Adrenal gland (tissue), 9 donors: ENCODE measurements at regions not wholly inside any gene's neighbourhood (a gene's known extent, or its start where the extent isn't known, plus 50 kb on each side); places are given as distances from the start of the nearest gene placed in this dataset.
"Not testable (repeated sequence)": the region's sequence is repeated elsewhere in the genome, so short reads cannot be mapped to it uniquely, and the experiment has no call there.

Experiments used
- DNase-seq, 7 donors: peaks; one replicate each; pipeline ENCODE4 v3.0.0-alpha.2; 2019 to 2020
- H3K27ac ChIP-seq, 5 donors: fragments of 200-600 bp; sonication (generic) in 4 of 5; 1 replicate in 3 of 5; 2 replicates in 2 of 5; pipeline versions ENCODE4 v1.5.1 to v1.8.0; 2016 to 2020; ENCODE audit warnings: mild to moderate bottlenecking in 1 of 5
- H3K27me3 ChIP-seq: fragments of 200-600 bp; 2 replicates; pipeline ENCODE4 v1.8.0; 2021
- H3K36me3 ChIP-seq, 2 donors: fragments of 200-600 bp; replicated peaks in 1 of 2; 1 replicate in 1 of 2; 2 replicates in 1 of 2; pipeline versions ENCODE4 v1.5.1 to v1.8.0; 2018 to 2022
- H3K4me1 ChIP-seq, 2 donors: fragments of 200-600 bp; replicated peaks in 1 of 2; 1 replicate in 1 of 2; 2 replicates in 1 of 2; pipeline versions ENCODE4 v1.5.1 to v1.8.0; 2018 to 2021
- H3K4me3 ChIP-seq, 4 donors: fragments of 200-600 bp; sonication (generic) in 3 of 4; one replicate each; pipeline ENCODE4 v1.5.1; 2016 to 2018
- H3K9me3 ChIP-seq, 3 donors: fragments of 200-600 bp; sonication (generic) in 1 of 3; replicated peaks in 1 of 3; 1 replicate in 2 of 3; 2 replicates in 1 of 3; pipeline versions ENCODE4 v1.5.1 to v1.8.0; 2016 to 2021
- CTCF ChIP-seq, 6 experiments: fragments of 450-650 bp in 4 of 6; fragments of 200-600 bp in 2 of 6; sonication (generic) in 1 of 6; IDR thresholded peaks; 1 replicate in 5 of 6; 2 replicates in 1 of 6; pipeline versions ENCODE4 v1.5.1 to v1.8.0; 2016 to 2021; ENCODE audit warnings: antibody characterized with exemption in 6 of 6, mild to moderate bottlenecking in 2 of 6, moderate library complexity in 1 of 6
- POLR2A ChIP-seq, 2 donors: fragments of 450-650 bp; IDR thresholded peaks; one replicate each; pipeline ENCODE4 v1.6.1; 2017; ENCODE audit warnings: antibody characterized with exemption in 2 of 2, mild to moderate bottlenecking in 2 of 2, moderate library complexity in 1 of 2
- WGBS, 4 donors: extraction: QIAGEN DNeasy Blood & Tissue Kit in 2 of 4; methylation state at CpG; one replicate each; pipeline versions ENCODE4 v1.1.5 to v1.1.7; 2013 to 2017; 5-methylcytosine and 5-hydroxymethylcytosine counted together
- intact Hi-C, 2 donors: fragments of 100-400 bp; cut with DNase I; formaldehyde crosslinking; loops; one replicate each; pipeline versions ENCODE4 v1.14.1 to v1.15.0; 2022 to 2023
- donor health status: healthy with polysubstance abuse.
- donor health status: Bipolar disorder and iron deficiency.
- donor health status: DM: yes; HTN: yes; CAD: no.
- donor health status: DM: no; HTN: no; CAD: no.
- donor health status: DM: no; HTN: no; CAD: no.

DNA sequence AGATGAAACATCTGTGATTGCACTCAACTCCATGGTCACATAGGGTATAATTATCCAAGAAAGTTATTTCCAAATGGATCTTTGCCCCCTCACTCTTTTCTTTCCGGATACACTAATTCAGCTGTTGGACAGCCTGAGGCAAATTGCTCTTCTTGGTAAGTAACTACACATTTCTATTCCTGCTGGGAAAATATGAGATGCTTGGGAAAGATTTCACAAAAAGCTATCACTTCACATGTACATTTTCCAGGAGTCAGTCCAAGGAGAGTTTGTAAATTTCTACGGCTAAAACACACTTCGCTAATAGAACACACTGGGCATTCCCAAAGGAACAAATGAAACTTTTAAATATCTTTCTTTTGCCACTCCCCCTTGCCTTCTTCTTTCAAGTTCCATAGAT, 123.0 kb upstream of the GRIA1 start:
- no peaks in the 10 kb centered on the region for H3K9me3 ChIP-seq
- TF ChIP-seq CTCF (IDR thresholded peaks at IDR 0.05) (no peak), POLR2A (IDR thresholded peaks at IDR 0.05) (no peak)
- H3K27me3 ChIP-seq = no peaks in the 10 kb centered on the region
- H3K4me1 ChIP-seq = no peaks in the 10 kb centered on the region
- no peak overlapping the region for H3K4me3 ChIP-seq
- WGBS, 4 donors = 89 to 92% (median 91%) methylated on average over 3 of the region's 3 CpGs
- no peak for DNase-seq
- H3K36me3 ChIP-seq = no peaks in the 10 kb centered on the region
- no peak overlapping the region for H3K27ac ChIP-seq
- intact Hi-C loops = no loop called here

DNA sequence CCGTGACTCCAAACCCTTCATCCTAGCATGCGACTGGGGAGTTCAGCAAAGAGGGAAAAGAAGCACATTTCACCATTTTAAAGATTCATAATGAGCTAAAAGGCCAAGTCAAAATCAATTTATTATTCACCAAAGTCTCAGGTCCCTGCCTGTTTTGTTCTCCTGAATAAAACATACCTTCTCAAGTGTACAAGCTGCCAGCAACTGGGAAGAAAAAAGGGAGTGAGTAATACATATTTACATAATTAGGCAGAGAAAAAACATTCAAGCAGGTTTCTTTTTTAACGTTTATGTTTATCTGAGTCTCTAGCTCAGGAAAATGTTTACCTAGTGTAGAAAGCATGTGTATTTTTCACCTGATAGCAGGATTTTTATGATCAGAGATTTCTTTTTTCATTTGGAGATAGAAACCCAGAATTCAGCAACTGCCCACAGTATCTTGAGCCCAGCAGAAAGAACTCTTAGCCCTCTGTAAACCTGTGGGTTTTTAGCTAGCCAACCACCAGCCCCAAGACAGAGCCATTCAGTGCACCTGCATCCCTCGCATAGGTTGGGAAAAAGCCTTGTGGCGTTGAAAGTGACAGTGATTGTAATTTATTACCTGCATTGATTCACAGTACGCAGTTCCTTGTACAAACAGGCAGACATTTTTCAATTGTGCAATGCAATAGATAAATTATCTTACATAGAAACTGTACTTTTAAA, 117.9 kb upstream of the GRIA1 start:
- DNase-seq = no peak
- H3K36me3 ChIP-seq = no peaks in the 10 kb centered on the region
- H3K9me3 ChIP-seq = no peaks in the 10 kb centered on the region
- no peak overlapping the region for H3K4me3 ChIP-seq
- WGBS, 4 donors = 37 to 60% (median 51%) methylated on average over 6 of the region's 6 CpGs
- no peaks in the 10 kb centered on the region for H3K27me3 ChIP-seq
- TF ChIP-seq CTCF (IDR thresholded peaks at IDR 0.05) = no peak
- no peak for TF ChIP-seq POLR2A (IDR thresholded peaks at IDR 0.05)
- no peaks in the 10 kb centered on the region for H3K4me1 ChIP-seq
- H3K27ac ChIP-seq = no peak overlapping the region
- intact Hi-C loops = no loop called here

- Histone ChIP-seq H3K4me3 (no peak overlapping the region), H3K4me1 (no peaks in the 10 kb centered on the region), H3K27ac (no peak overlapping the region), H3K9me3 (no peaks in the 10 kb centered on the region), H3K36me3 (no peaks in the 10 kb centered on the region), H3K27me3 (no peaks in the 10 kb centered on the region)
- TF ChIP-seq CTCF (IDR thresholded peaks at IDR 0.05) (no peak), POLR2A (IDR thresholded peaks at IDR 0.05) (no peak)
- intact Hi-C loops = no loop called here
- no peak for DNase-seq
- WGBS, 4 donors = 76 to 83% (median 79%) methylated on average over 4 of the region's 4 CpGs
Observed at GRCh38 chr5:153373130-153373498, 117.4 kb upstream of the GRIA1 start.

- H3K4me3 ChIP-seq, H3K36me3 ChIP-seq, H3K27me3 ChIP-seq, H3K9me3 ChIP-seq, DNase-seq, H3K4me1 ChIP-seq, intact Hi-C loops, H3K27ac ChIP-seq: not testable (repeated sequence)
- 75 to 92% (median 88%) methylated on average over 10 of the region's 10 CpGs for WGBS, 4 donors
Observed at GRCh38 chr5:153381630-153382029, 108.8 kb upstream of the GRIA1 start.

- H3K27ac ChIP-seq = no peak overlapping the region
- H3K4me3 ChIP-seq = no peak overlapping the region
- DNase-seq = no peak
- H3K9me3 ChIP-seq = no peaks in the 10 kb centered on the region
- H3K4me1 ChIP-seq = no peaks in the 10 kb centered on the region
- no peaks in the 10 kb centered on the region for H3K27me3 ChIP-seq
- H3K36me3 ChIP-seq = no peaks in the 10 kb centered on the region
- intact Hi-C loops = no loop called here
- TF ChIP-seq CTCF (IDR thresholded peaks at IDR 0.05) (no peak), POLR2A (IDR thresholded peaks at IDR 0.05) (no peak)
Observed at GRCh38 chr5:153390569-153390968, 99.9 kb upstream of the GRIA1 start.
